Activated CD8-positive, alpha-beta T cell treated with anti-CD3 and anti-CD28 coated beads for 36 hours (primary cell): ENCODE measurements at regions not wholly inside any gene's neighbourhood (a gene's known extent, or its start where the extent isn't known, plus 50 kb on each side); places are given as distances from the start of the nearest gene placed in this dataset.
"Not testable (repeated sequence)": the region's sequence is repeated elsewhere in the genome, so short reads cannot be mapped to it uniquely, and the experiment has no call there.

ENCODE experiments used
- ATAC-seq: fragments of 200-7000 bp; cut with Tn5 transposase; one replicate; pipeline ENCODE4 v1.10.0; 2021; ENCODE audit warnings: mild to moderate bottlenecking, moderate library complexity
- CTCF ChIA-PET: fragments of 350-600 bp; sonication (Branson Sonifier 250); formaldehyde crosslinking; loops from one replicate; lab custom pipeline; 2021; ENCODE audit warnings: antibody characterized with exemption; lab: Charles Lee
- POLR2A ChIA-PET: fragments of 350-600 bp; sonication (Branson Sonifier 250); formaldehyde crosslinking; loops from one replicate; lab custom pipeline; 2021; ENCODE audit warnings: antibody characterized with exemption; lab: Charles Lee
- DNase-seq: peaks from one replicate; pipeline ENCODE4 v3.0.0-alpha.2; 2020
- H3K27ac Mint-ChIP-seq: one replicate; pipeline ENCODE4 v1.8.0; 2021; ENCODE audit warnings: mild to moderate bottlenecking, mixed read lengths
- H3K27me3 Mint-ChIP-seq: one replicate; pipeline ENCODE4 v1.8.0; 2021; ENCODE audit warnings: mixed read lengths
- H3K36me3 Mint-ChIP-seq: one replicate; pipeline ENCODE4 v1.8.0; 2021; ENCODE audit warnings: low read depth, mixed read lengths
- H3K4me1 Mint-ChIP-seq: one replicate; pipeline ENCODE4 v1.8.0; 2021; ENCODE audit warnings: low read depth, mixed read lengths
- H3K4me3 Mint-ChIP-seq: one replicate; pipeline ENCODE4 v1.8.0; 2021; ENCODE audit warnings: mild to moderate bottlenecking, moderate library complexity, mixed read lengths
- H3K9me3 Mint-ChIP-seq: one replicate; pipeline ENCODE4 v1.8.0; 2021; ENCODE audit warnings: mixed read lengths
- CTCF ChIP-seq: fragments of 200-600 bp; IDR thresholded peaks from one replicate; pipeline ENCODE4 v1.8.0; 2022; ENCODE audit warnings: antibody characterized with exemption, mild to moderate bottlenecking
- intact Hi-C: fragments of 100-400 bp; cut with micrococcal nuclease; formaldehyde crosslinking; loops from one replicate; pipeline ENCODE4 v1.10.0; 2022

- H3K36me3 Mint-ChIP-seq, result no peaks in the 10 kb centered on the region
- no peaks in the 10 kb centered on the region for H3K27me3 Mint-ChIP-seq
- no peak overlapping the region for H3K4me3 Mint-ChIP-seq
- no peaks in the 10 kb centered on the region for H3K4me1 Mint-ChIP-seq
- ChIA-PET POLR2A (no interaction called here), CTCF (interaction anchor here (0.5 to 1.2 kb wide), 2 partner anchors 30 to 97 kb away, joined by 3 to 4 read pairs; no protein-coding TSS in a partner anchor)
- no peak overlapping the region for H3K27ac Mint-ChIP-seq
- DNase-seq, result no peak
- TF ChIP-seq CTCF, result no peak
- H3K9me3 Mint-ChIP-seq, result no peaks in the 10 kb centered on the region
- intact Hi-C loops, result no loop called here
- ATAC-seq, result no peak
Observed at GRCh38 chr13:99686157-99686572, 184.9 kb downstream of the TM9SF2 start.

GRCh38 chr13:99681695-99682094, 180.4 kb downstream of the TM9SF2 start:
- Mint-ChIP-seq H3K36me3 (no peaks in the 10 kb centered on the region), H3K27ac (no peak overlapping the region), H3K4me3 (no peak overlapping the region), H3K4me1 (peaks cover 4% of the 10 kb centered on the region), H3K27me3 (no peaks in the 10 kb centered on the region), H3K9me3 (no peaks in the 10 kb centered on the region)
- intact Hi-C loops, result no loop called here
- ATAC-seq, result no peak
- ChIA-PET CTCF (no interaction called here), POLR2A (no interaction called here)
- no peak for DNase-seq
- no peak for TF ChIP-seq CTCF

- ChIA-PET CTCF (interaction anchor here (1.0 kb wide), 1 partner anchor 21 kb away, joined by 3 read pairs; no protein-coding TSS in a partner anchor), POLR2A (no interaction called here)
- ATAC-seq (no peak), DNase-seq (no peak)
- intact Hi-C loops, result no loop called here
- no peak overlapping the region for H3K27ac Mint-ChIP-seq
- no peak for TF ChIP-seq CTCF
- H3K36me3 Mint-ChIP-seq, result no peaks in the 10 kb centered on the region
- H3K9me3 Mint-ChIP-seq, result peaks cover 1% of the 10 kb centered on the region
- H3K27me3 Mint-ChIP-seq, result no peaks in the 10 kb centered on the region
- H3K4me1 Mint-ChIP-seq, result peaks cover 4% of the 10 kb centered on the region
- no peak overlapping the region for H3K4me3 Mint-ChIP-seq
Observed at GRCh38 chr13:99677116-99677951, 176.1 kb downstream of the TM9SF2 start.

- TF ChIP-seq CTCF, result no peak
- no peaks in the 10 kb centered on the region for H3K4me1 Mint-ChIP-seq
- peaks cover 1% of the 10 kb centered on the region for H3K9me3 Mint-ChIP-seq
- no peaks in the 10 kb centered on the region for H3K36me3 Mint-ChIP-seq
- no peak overlapping the region for H3K4me3 Mint-ChIP-seq
- ChIA-PET CTCF (interaction anchor here (1.5 to 1.6 kb wide), 2 partner anchors 10 to 16 kb away, joined by 3 read pairs; no protein-coding TSS in a partner anchor), POLR2A (no interaction called here)
- intact Hi-C loops, result no loop called here
- DNase-seq (no peak), ATAC-seq (no peak)
- no peaks in the 10 kb centered on the region for H3K27me3 Mint-ChIP-seq
- H3K27ac Mint-ChIP-seq, result no peak overlapping the region
Observed at GRCh38 chr13:99671746-99672145, 170.5 kb downstream of the TM9SF2 start.

- H3K4me3 Mint-ChIP-seq, intact Hi-C loops, H3K27me3 Mint-ChIP-seq, H3K9me3 Mint-ChIP-seq, ATAC-seq, H3K4me1 Mint-ChIP-seq, H3K36me3 Mint-ChIP-seq, DNase-seq, H3K27ac Mint-ChIP-seq: not testable (repeated sequence)
- CTCF ChIA-PET, result interaction anchor here (0.9 kb wide), 1 partner anchor 12 kb away, joined by 5 read pairs; no protein-coding TSS in a partner anchor
- POLR2A ChIA-PET, result interaction anchor here (0.5 kb wide), 1 partner anchor 196 kb away, joined by 3 read pairs; no protein-coding TSS in a partner anchor
Observed at GRCh38 chr13:99669096-99669495, 167.8 kb downstream of the TM9SF2 start.
